Thyroid gland (tissue), 4 donors: ENCODE measurements at regions not wholly inside any gene's neighbourhood (a gene's known extent, or its start where the extent isn't known, plus 50 kb on each side); places are given as distances from the start of the nearest gene placed in this dataset. TPM values are rescaled to one million over a fixed set of nuclear protein-coding genes. Genes with fewer than 3 reads are reported as not detected.

Experiments
- DNase-seq, 2 donors: peaks; one replicate each; pipeline ENCODE4 v3.0.0-alpha.2; 2019
- H3K27ac ChIP-seq, 3 donors: fragments of 200-600 bp; sonication (generic); 1 replicate in 2 of 3; 2 replicates in 1 of 3; pipeline ENCODE4 v1.5.1; 2016 to 2019; ENCODE audit warnings: mild to moderate bottlenecking in 1 of 3, moderate library complexity in 1 of 3
- H3K27me3 ChIP-seq: fragments of 200-600 bp; sonication (generic); one replicate; pipeline ENCODE4 v1.5.1; 2019
- H3K36me3 ChIP-seq, 2 donors: fragments of 200-600 bp; sonication (generic); one replicate each; pipeline ENCODE4 v1.5.1; 2016 to 2019
- H3K4me1 ChIP-seq, 2 donors: fragments of 200-600 bp; sonication (generic); one replicate each; pipeline ENCODE4 v1.5.1; 2017 to 2019
- H3K4me3 ChIP-seq, 3 donors: fragments of 200-600 bp; sonication (generic); replicated peaks in 1 of 3; 1 replicate in 2 of 3; 2 replicates in 1 of 3; pipeline ENCODE4 v1.5.1; 2016; ENCODE audit warnings: mild to moderate bottlenecking in 1 of 3
- H3K9me3 ChIP-seq: fragments of 200-600 bp; sonication (generic); one replicate; pipeline ENCODE4 v1.5.1; 2017
- POLR2A ChIP-seq, 2 donors: fragments of 450-650 bp; IDR thresholded peaks; one replicate each; pipeline ENCODE4 v1.6.1; 2017; ENCODE audit warnings: antibody characterized with exemption in 2 of 2, mild to moderate bottlenecking in 2 of 2, moderate library complexity in 1 of 2
- WGBS, 2 donors: methylation state at CpG; one replicate each; pipeline ENCODE4 v1.1.5; 2017; 5-methylcytosine and 5-hydroxymethylcytosine counted together
- intact Hi-C: fragments of 100-400 bp; cut with DNase I; formaldehyde crosslinking; loops from one replicate; pipeline ENCODE4 v1.15.1; 2023
- small RNA-seq: library from RNA; depleted of rRNA; stranded (forward); fragments of <200 nt; gene quantifications from one replicate; pipeline ENCODE3, GENCODE V24; 2016
- TF ChIP-seq, protein P1 (sequence below), 6 experiments: fragments of 200-600 bp in 3 of 6; fragments of 450-650 bp in 3 of 6; sonication (generic) in 3 of 6; IDR thresholded peaks; one replicate each; pipeline ENCODE4 v1.5.1; 2016 to 2019; ENCODE audit warnings: antibody characterized with exemption in 6 of 6, mild to moderate bottlenecking in 2 of 6, inconsistent platforms in 1 of 6, moderate library complexity in 1 of 6

- TF ChIP-seq, protein P1, sequence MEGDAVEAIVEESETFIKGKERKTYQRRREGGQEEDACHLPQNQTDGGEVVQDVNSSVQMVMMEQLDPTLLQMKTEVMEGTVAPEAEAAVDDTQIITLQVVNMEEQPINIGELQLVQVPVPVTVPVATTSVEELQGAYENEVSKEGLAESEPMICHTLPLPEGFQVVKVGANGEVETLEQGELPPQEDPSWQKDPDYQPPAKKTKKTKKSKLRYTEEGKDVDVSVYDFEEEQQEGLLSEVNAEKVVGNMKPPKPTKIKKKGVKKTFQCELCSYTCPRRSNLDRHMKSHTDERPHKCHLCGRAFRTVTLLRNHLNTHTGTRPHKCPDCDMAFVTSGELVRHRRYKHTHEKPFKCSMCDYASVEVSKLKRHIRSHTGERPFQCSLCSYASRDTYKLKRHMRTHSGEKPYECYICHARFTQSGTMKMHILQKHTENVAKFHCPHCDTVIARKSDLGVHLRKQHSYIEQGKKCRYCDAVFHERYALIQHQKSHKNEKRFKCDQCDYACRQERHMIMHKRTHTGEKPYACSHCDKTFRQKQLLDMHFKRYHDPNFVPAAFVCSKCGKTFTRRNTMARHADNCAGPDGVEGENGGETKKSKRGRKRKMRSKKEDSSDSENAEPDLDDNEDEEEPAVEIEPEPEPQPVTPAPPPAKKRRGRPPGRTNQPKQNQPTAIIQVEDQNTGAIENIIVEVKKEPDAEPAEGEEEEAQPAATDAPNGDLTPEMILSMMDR (IDR thresholded peaks at IDR 0.05) = no peak
- TF ChIP-seq POLR2A (IDR thresholded peaks at IDR 0.05) = no peak
- Histone ChIP-seq H3K36me3 (no peaks in the 10 kb centered on the region), H3K27me3 (no peaks in the 10 kb centered on the region), H3K9me3 (no peaks in the 10 kb centered on the region), H3K27ac (no peak overlapping the region), H3K4me1 (peaks cover 0 to 4% of the 10 kb centered on the region in 2 donors), H3K4me3 (no peak overlapping the region)
- DNase-seq = no peak
- intact Hi-C loops = no loop called here
- WGBS, 2 donors = 52 to 60% methylated on average over 1 of the region's 1 CpG
Measured at GRCh38 chr10:105328503-105329133, 687.5 kb downstream of the SORCS3 start.

Small RNA genes in the stretch of these regions (small RNA-seq; reads per million reads assigned to genes)
- gene RNU6-463P = not detected
